SU-DHL-6 (cell line): ENCODE measurements at regions not wholly inside any gene's neighbourhood (a gene's known extent, or its start where the extent isn't known, plus 50 kb on each side); places are given as distances from the start of the nearest gene placed in this dataset.

Source experiments
- CTCF ChIP-seq: fragments of 200-600 bp; sonication (generic); IDR thresholded peaks from one replicate; pipeline ENCODE4 v1.5.1; 2017; ENCODE audit warnings: antibody characterized with exemption, mild to moderate bottlenecking, low read length, moderate library complexity; ENCODE audit not compliant: insufficient read depth, poor library complexity, severe bottlenecking
- EZH2phosphoT487 ChIP-seq: fragments of 200-600 bp; sonication (generic), shearing (Covaris generic); conservative IDR thresholded peaks from 2 replicates; pipeline ENCODE4 v1.6.1; 2018; ENCODE audit warnings: mild to moderate bottlenecking, antibody characterized with exemption, low read length, moderate library complexity, mixed read lengths

- TF ChIP-seq CTCF (no peak), EZH2phosphoT487 (no peak)
These were observed 302.1 kb downstream of the PCDH17 start for GRCh38 chr13:57933606-57934005.
